Left renal pelvis (tissue), 4 donors: ENCODE measurements at regions not wholly inside any gene's neighbourhood (a gene's known extent, or its start where the extent isn't known, plus 50 kb on each side); places are given as distances from the start of the nearest gene placed in this dataset.
A peak's percentile ranks its signal among the peaks of the same experiment; 100 is the strongest.
"Not testable (repeated sequence)": the region's sequence is repeated elsewhere in the genome, so short reads cannot be mapped to it uniquely, and the experiment has no call there.

Source experiments
- DNase-seq, 4 donors: peaks; one replicate each; pipeline ENCODE4 v3.0.0-alpha.2; 2013; ENCODE audit warnings: low read depth in 4 of 4, low spot score in 3 of 4

DNA sequence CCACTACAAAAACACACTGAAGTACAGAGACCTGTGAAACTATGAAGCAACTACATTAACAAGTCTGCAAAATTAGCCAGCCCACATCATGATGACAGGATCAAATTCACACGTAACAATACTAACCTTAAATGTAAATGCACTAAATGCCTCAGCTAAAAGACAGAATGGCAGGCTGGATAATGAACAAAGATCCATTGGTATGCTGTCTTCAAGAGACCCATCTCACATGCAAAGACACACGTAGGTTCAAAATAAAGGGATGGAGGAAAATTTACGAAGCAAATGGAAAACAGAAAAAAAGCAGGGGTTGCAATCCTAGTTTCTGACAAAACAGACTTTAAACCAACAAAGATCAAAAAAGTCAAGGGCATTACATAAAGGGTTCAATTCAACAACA lies 120.1 kb upstream of the OSTN start:
- not testable (repeated sequence) for DNase-seq

DNA sequence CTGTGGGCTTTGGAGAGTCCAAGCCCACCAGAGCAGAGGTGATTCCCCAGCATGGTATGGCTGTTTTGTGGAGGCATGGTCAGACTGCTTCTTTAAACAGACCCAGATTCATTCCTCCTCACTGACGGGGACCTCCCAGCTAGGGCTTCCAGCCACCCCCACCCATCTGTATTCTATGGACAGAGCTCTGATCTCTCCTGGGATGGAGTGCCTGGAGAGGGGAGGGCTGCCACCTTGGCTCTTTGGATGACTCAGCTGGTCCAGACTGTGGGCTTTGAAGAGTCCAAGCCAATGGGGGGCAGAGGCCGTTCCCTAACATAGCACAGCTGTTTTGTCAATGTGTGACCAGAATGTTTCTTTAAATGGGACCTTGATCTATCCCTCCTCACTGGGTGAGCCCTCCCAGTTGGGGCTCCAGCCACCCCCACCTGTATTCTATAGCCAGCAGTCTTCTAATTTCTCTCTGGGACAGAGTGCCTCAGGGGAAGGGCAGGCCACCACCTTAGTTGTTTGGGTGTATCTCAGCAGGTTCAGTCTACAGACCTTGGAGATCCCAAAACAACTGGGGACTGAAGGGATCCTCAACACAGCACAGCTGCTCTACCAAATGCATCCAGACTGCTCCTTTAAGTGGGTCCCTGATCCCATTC lies 122.0 kb upstream of the OSTN start:
- no peak for DNase-seq

DNA sequence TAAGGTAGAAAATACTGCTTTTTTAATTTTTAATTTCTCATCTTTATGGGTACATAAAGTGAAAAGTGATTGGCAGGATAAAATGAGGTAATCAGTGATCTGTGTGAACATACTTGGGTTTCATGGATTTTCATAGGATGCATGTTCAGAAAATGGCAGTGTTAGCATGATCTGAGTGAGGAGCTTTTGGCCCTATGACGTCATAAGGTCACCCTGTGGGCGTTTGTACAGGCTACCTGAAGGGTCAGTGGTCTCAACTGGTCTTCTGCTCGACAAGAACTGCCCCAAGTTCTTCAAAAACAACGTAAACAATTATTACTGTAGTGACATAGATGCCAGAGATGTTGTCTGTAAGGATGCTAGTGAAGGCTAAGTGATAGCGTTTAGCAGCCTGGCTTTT lies 124.5 kb upstream of the OSTN start:
- DNase-seq: no peak

DNA sequence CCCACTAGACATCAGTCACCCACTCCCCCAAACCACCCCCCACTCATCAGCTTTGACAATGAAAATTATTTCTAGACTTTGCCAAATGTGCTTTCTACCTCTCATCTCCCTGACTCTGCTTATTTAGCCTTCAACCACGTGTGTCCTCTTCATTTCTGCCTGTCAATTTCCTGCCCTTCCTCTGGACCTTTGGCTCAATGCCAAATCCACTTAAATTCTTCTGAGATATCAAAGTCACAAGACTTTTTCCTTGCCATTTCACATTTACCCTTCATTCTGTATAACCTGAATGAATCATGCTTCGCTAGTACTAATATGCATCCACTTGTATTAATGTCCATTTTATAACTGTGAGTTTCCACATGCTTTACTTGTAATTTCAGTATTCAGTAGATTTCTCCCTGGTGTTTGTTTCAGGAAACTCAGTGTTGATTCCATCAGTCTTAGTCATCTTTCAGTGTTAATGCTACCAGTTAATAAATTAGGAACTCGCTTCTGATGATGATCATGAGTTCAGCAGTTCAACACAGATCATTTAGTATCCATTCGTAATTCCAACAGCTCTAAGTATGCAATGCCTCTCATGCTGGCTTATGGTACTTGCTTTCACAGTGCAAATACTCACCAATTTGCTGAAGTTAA lies 128.2 kb upstream of the OSTN start:
- no peak for DNase-seq

DNA sequence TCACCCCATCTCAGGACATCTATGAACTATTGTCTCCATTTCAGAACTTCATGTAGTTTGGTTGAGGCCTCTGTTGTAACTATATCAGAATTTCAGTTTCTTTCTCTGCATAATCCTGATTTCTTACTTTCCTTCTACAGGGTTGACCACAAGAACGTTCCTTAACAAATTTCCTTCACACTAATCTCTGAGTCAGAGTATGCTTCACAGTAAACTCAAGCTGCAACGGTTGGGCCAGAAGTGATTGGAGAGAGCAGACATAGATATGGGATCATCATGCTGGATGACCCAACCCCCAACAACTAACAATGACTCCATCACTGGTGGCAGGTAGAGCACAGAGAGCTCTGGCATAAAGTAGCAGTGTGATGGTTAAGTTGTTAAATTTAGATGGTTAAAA lies 128.8 kb upstream of the OSTN start:
- no peak for DNase-seq

DNA sequence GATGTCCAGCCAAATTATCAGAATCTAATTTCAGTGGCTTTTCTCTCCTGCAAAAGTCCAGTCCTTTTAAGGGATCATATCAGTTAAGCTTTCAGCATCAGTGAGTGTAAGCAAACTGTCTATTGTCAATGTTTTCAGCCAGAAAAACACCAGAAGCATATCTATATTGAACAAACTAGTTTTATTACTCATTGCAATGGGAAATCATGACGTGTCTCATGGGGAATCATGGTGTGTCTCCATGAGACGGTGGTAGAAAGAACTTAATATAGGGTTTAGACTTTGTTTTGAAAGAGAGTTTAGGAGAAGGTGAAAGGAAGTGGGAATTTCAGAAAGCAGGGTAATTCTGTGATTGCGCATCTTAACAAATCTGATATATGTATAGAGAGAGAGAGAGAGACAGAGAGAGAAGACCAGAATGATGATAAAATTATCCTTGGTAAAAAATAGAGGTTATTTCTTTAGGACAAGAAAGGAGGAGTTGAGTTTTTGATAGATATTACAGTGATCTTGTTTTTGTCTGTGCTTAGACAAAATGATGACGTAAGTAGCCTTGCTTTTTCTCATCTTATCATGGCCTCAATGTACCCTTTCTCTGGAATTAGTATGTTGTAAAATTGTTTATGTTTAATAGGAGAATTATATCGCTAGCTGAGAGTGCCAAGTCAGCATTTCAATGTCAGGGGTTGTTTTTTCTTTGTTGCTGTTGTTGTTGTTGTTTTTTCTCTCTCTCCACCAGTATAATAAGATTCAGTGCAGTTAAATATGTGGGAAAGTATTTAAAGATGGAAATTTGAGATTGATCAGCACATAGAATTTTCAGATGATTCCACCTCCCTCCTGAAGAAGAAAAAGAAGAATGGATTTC lies 129.9 kb upstream of the OSTN start:
- DNase-seq: no peak

DNA sequence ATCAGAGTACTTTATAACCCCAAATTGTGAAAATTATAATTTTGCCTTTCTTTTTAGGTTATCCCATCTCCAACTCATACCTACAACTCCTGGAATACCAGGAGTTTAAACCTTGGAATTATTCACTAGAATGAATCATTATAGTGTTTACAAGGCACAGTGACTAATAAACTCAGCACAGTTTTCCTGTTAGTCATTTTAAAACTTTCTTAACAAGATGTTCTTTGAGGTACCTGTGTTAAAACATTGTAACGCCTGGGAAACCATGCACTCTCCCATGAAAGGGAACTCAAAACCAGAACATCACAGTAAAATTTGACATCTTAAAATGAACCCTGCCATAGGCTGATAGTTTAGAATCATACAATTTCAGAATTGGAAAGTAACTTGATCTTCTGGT lies 132.4 kb upstream of the OSTN start:
- no peak for DNase-seq

DNA sequence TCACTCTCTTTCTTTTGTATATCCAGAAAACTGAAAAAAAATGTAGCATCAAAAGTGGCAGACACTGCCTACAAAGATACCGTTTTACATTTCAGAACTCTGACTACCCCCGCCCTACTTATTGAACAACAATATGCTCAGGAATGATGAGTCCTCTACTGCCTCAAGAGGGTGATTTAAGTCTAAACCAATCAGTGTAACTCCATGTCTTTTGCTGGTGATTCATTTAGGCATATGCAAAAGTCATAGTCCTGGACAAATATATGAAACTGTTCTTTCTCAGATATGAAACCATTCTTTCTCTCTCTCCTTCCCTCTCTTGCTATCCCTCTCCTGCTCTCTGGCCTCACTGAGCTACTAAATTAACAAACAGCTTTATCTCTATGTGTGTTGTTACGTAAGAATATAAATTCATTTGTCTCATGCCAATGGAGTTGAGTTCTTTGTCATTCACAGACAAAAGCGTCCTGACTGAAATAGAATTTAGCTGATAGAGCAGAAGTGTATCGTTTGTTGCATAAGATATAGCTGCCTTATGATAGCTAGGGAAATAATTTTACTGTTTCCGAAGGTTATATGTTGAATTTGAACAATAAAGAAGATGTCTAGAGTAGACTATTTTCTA lies 133.7 kb upstream of the OSTN start:
- no peak for DNase-seq

DNA sequence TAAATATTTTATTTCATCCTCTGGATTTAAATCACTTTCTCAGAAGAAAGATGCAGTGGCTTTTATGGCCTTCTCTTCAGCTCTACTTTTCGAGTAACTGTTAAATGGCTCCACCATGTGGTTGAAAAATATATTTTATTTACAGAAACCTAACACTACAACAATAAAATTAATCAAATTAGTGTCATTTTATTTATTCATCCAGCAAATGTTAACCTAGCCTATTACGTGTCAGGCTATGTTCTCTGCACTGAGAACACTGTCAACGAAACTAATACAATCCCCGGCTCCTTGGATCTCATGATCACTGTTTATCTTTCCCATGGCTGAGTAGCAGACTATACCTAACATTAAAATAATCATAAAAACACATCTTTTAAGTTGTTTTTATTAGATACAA lies 148.0 kb upstream of the OSTN start:
- peak in 2 of 4 donors; percentile 8 to 20 for DNase-seq

DNA sequence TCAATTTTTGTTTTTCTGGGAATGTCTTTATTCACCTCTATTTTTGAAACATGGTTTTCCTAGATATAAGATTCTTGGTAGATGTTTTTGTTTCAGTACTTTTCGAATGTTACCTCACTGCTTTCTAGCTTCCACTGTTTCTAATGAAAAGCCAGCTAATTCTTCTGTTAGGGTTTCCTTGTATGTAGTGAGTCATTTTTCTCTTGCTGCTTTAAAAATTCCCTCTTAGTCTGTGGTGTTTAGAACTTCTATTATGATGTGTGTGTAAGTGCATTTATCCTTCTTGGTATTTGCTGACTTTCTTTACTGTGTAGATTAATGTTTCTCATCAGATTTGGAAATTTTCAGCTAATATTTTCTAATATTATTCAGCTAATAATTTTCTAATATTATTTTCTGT lies 151.1 kb upstream of the OSTN start:
- no peak for DNase-seq

DNA sequence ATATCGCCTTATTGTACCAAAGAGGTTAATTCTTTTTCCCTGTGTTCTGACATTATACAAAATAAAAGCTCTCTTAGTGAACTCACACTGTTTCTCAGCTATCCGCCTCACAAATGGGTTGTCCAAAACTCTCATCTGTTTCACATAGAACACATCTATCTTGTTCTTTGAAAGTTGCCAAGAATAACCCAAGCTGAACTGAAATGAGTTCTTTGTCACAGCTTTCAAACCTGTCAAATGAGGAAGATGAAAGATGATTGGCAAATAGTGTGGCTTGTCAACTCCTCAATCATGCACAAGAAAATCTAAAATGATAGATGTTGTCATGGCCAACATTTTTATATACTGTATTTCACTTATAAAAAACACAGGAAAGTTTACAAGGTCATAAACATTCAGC lies 168.1 kb upstream of the OSTN start:
- DNase-seq: no peak

DNA sequence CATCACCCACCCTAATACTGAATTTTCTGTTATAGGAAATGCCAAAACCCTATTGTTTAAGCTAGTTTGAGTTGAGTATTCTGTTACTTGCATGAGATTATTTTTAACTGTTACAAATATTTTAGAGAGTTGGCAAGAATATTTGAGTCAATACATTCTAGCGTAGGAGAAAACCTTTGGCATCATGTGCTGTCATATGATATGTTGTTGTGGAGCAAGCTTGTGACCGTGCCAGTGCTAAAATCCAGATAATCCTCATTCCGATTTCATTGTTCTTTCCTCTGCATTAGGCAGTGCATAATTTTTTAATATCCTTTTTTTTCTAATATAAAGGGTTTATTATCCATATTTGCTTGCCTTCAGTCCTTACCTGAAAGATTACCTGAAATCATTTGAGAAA lies 168.0 kb upstream of the GMNC start:
- DNase-seq: no peak

DNA sequence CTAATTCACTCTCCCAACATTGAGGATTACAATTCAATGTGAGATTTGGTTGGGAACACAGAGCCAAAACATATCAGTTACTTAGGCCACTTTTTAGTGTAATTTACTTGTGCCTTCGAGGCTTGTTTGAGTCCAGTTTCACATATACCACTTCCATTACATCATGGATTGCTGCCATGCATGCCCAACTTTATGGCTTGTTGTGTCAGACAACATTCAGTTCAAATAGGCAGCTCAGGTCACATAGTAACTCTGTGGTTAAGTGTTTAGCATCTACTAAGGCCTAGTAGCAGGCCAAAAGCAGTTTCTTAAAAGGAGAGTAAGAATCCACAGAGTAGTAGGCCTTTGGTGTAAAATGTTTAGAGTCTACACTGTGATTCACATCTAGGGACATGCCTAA lies 164.3 kb upstream of the GMNC start:
- DNase-seq: no peak

DNA sequence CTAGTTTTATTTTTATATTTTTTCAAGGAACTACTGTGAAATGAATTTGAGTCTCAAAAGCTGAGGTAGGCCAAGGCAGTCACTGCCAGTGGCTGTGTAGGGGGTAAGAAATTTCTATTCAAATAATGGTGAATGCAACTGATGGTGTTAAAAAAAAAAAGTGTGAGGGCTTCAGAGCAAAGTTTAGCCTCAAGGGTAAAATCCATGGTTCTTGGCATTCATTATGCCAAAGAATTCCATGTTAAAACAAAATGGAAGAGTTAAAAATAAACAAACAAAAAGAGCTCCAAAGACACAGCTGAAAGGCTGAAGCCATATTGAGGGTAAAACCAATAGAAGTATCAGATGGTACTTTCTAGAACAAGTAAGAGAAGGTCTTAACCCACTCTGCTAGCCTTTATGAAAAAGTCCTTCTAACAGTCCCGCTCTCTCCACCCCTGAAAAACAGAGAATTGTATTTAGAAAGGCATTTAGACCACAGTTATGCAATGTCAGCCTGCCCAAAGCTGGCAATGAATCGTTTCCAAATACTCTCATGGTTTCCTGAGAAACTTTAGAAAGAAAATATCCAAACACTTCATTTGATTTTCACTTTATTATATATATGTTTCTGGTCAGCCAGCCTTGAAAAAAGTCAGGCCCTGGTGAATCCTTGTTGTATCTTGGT lies 158.4 kb upstream of the GMNC start:
- DNase-seq: no peak

DNA sequence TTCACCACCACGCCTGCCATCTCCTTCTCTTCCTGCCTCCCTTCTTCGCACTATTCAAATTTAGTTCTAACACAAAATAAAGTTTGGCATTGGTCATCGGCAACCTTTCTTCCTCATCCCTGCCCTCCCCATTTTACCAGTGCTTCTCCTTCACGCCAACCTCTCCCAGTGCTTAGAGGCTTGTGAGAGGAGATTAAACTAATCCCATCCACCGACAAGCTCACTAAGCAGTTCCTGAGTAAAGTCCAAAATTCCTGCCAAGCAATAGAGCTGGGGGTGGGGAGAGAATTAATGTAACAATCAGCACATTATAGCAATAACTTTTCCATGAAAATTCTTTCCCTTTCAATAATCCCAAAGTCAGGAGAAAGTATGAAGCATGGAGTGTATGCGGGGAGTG lies 157.4 kb upstream of the GMNC start:
- no peak for DNase-seq

DNA sequence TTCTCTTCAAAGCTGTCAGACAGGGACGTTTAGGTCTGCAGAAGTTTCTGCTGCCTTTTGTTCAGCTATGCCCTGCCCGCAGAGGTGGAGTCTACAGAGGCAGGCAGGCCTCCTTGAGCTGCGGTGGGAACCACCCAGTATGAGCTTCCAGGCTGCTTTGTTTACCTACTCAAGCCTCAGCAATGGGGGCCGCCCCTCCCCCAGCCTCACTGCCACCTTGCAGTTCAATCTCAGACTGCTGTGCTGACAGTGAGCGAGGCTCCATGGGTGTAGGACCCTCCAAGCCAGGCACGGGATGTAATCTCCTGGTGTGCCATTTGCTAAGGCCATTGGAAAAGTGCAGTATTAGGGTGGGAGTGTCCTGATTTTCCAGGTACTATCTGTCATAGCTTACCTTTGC lies 153.5 kb upstream of the GMNC start:
- not testable (repeated sequence) for DNase-seq

DNA sequence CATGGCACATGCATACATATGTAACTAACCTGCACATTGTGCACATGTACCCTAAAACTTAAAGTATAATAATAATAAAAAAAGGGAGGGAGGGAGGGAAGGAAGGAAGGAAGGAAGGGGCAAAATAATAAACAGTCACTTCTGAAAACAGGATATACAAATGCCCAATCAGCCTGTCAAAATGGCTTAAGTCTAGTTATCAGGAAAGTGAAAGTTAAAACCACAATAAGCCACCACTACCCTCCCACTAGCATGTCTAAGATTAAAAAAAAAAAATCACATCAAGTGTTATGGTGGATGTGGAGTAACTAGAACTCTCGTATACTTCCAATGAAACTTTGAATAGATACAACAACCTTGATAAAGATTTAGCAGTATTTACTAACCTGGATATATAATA lies 145.6 kb upstream of the GMNC start:
- DNase-seq: no peak

DNA sequence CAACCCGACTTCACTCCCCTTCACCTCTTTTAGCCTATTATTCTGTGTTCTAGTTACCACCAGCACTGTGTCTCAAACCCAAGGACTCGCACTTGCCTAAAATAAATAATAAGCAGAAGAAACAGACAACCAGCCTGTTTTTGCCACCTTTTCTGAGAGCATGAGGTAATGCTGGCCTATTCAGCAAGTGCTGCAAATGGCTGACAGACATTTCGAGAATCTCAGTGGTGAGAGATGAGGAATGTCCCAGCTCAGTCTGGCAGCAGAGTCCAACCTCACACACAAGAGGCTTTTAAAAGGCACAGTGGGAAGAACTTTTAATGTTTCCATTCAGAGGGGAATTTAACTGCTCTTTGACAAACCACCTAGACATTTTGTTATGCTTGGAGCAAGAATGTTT lies 143.3 kb upstream of the GMNC start:
- DNase-seq: no peak

DNA sequence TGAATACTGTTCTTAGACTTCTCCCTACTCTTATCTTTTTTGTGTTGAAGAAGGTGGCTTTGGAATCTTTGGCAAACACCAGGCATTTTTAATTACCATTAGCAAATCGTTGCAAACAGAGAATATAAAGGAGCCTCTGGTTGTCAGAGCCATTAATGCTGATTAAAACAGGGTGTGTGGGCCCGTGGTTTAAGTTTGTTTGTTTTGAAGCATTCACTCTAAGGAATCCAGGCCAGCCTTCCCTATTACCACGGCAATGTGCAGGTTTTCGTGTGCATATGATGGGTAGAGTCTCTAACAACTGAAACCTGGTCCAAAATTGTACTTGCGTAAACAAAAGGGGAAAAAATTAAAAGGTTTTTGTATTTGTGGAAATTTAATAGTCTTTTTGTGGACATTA lies 141.2 kb upstream of the GMNC start:
- no peak for DNase-seq

DNA sequence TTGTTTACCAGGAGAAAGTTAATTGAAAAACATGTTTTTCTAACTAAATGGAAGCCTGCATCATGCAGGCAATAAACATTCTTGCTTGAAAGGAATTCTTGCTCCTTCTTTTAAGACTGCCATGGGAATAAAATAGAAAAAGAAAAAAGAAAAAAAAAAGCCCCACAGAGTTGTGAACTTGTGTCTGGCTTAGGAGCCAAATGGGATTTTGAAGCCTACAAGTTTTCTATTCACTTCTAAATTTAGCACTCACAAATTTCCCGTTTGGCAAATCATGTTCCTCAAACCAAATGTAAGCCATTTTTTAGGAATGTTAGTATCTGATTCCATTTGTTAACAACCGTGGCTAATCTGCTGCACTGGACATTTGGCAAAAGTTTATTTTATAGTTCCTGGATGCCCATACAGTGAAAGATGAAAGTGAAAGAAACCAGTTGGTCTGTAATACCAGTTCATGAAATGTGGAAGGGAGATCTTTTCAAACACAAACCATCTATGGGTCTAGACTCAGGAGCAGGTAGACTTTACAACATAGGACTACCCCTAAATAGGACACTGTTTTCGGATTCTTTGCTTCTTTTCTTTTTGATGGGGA lies 133.8 kb upstream of the GMNC start:
- no peak for DNase-seq

DNA sequence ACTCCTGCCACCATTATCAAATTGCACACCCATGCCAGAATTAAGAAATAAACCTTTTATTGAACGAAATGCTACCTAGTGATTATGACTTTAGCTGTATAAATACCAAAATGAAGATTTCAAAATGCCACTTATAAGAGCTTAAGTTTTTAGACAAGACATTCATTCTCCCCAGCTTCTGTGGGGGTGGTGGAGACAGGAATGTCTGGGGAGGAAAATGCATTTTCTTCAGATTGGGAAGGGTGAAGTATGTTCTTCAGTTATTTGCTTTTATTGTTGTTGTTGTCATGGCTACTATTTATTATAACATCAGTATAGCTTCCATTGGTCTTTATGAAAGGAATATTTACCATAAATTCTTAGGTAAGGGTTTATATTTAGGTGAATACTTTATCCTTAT lies 132.7 kb upstream of the GMNC start:
- DNase-seq: no peak
